WI38 (cell line): ENCODE measurements at regions not wholly inside any gene's neighbourhood (a gene's known extent, or its start where the extent isn't known, plus 50 kb on each side); places are given as distances from the start of the nearest gene placed in this dataset.

Source experiments
- H3K4me3 ChIP-seq: 2 replicates; pipeline ENCODE4 v1.5.1; 2011; ENCODE audit warnings: low read depth, mild to moderate bottlenecking, control low read depth, low read length
- TF ChIP-seq, protein P1 (sequence below): IDR thresholded peaks from 2 replicates; pipeline ENCODE4 v1.5.1; 2012; ENCODE audit warnings: low read depth, mild to moderate bottlenecking, control low read depth, low read length

- TF ChIP-seq, protein P1, sequence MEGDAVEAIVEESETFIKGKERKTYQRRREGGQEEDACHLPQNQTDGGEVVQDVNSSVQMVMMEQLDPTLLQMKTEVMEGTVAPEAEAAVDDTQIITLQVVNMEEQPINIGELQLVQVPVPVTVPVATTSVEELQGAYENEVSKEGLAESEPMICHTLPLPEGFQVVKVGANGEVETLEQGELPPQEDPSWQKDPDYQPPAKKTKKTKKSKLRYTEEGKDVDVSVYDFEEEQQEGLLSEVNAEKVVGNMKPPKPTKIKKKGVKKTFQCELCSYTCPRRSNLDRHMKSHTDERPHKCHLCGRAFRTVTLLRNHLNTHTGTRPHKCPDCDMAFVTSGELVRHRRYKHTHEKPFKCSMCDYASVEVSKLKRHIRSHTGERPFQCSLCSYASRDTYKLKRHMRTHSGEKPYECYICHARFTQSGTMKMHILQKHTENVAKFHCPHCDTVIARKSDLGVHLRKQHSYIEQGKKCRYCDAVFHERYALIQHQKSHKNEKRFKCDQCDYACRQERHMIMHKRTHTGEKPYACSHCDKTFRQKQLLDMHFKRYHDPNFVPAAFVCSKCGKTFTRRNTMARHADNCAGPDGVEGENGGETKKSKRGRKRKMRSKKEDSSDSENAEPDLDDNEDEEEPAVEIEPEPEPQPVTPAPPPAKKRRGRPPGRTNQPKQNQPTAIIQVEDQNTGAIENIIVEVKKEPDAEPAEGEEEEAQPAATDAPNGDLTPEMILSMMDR, result no peak
- H3K4me3 ChIP-seq, result no peak overlapping the region
Measured at GRCh38 chr10:60711496-60711895, 66.8 kb upstream of the CDK1 start.

DNA sequence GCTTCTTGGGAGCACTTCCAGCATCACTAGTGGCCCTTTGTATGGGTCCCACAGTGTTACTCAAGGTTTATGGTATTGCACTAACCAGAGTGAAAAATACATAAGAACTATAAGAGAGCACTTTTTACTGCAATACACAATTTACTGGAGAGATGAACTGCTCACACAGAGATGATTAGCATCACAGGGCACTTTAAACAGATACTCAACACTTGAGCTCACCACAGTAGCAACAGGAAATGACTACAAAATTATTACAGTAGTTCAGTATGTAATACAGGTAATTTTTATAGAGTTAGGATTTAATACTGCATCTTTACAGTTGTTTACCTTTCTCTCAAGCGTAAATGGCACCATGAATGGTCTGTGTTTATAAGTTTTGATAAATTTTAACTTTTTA lies 68.2 kb upstream of the CDK1 start:
- H3K4me3 ChIP-seq, result no peak overlapping the region
- TF ChIP-seq, protein P1, result no peak

DNA sequence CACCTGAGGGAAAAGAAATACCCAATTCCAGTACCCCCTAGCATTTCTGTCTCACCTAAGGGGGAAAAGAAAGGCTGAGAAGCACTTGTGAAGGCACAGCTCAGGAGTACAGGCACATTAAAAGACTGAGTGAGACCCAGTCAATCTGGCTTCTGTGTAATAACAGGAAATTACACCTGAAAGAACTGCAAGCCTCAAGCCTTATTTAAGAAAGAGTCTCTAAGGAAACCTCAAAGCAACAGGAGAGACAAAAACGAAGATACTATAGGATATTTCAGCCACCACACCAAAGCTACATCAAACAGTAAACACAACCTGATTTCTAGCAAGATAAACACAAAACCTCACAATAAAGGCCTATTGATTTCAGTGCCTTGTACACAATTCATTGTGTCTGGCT lies 69.6 kb upstream of the CDK1 start:
- TF ChIP-seq, protein P1, result no peak
- H3K4me3 ChIP-seq, result no peak overlapping the region

DNA sequence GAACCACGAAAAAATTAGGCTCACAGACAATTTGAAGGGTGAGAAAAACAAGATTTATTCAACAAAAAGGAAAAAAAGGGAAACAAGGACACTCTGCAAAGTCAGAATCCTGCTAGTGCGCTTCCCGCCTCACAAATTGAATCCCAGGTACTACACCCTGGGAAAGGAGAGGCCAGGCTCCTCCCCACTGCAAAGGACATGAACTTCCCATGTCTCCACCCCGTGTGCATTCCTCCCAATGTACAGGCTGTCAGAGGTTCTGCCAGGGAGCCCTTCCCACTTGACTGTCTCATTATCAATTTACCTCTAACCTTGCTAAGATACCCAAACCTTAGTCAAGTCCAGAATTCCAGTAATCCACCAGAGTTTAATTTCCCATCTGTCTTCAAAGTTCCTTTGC lies 70.4 kb upstream of the CDK1 start:
- TF ChIP-seq, protein P1, result no peak
- H3K4me3 ChIP-seq, result no peak overlapping the region

GRCh38 chr10:60706146-60706545 lies 72.1 kb upstream of the CDK1 start:
- TF ChIP-seq, protein P1, result no peak
- H3K4me3 ChIP-seq, result no peak overlapping the region

DNA sequence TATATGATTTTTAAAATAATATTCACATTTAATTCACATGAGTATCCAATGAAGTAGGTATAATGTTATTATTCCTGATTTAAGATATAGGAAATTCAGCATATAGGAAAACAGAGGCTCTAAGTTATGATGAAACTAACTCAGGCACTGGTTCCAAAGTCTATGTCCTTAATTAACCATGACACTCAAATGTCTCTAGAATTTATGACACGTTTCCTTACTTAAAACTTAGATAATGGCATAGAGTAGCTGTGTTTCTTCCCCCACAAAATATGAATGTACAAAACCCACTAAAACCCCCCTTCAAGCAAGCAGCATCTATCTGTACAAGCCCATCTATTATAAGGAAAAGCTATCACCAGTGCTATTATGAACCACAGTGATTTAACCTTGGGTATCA lies 72.9 kb upstream of the CDK1 start:
- TF ChIP-seq, protein P1, result no peak
- no peak overlapping the region for H3K4me3 ChIP-seq

DNA sequence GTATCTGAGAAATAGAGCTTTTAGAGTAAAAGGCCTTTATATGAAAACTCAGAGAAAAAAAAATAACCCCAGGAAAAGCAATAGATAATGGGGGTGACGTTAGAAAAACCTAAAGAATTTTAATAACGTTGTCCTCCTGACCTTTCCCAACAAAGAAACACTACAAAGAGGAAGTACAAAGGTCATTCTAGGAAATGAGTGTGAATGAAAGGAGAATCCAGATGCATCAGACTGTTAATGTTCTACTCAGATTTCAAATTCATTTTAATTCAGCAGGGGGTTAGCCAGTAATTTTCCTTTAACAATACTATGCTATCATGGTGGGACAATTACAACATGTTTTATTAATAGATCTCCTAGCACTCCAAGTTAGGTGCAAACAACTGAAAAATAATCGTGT lies 73.8 kb upstream of the CDK1 start:
- TF ChIP-seq, protein P1, result no peak
- no peak overlapping the region for H3K4me3 ChIP-seq
